Epidermal melanocyte (primary cell): ENCODE measurements at regions not wholly inside any gene's neighbourhood (a gene's known extent, or its start where the extent isn't known, plus 50 kb on each side); places are given as distances from the start of the nearest gene placed in this dataset.
"Not testable (repeated sequence)": the region's sequence is repeated elsewhere in the genome, so short reads cannot be mapped to it uniquely, and the experiment has no call there.

ENCODE experiments used
- DNase-seq: peaks from one replicate; pipeline ENCODE4 v3.0.0; 2011; ENCODE audit warnings: low spot score; ENCODE audit not compliant: insufficient read length

DNA sequence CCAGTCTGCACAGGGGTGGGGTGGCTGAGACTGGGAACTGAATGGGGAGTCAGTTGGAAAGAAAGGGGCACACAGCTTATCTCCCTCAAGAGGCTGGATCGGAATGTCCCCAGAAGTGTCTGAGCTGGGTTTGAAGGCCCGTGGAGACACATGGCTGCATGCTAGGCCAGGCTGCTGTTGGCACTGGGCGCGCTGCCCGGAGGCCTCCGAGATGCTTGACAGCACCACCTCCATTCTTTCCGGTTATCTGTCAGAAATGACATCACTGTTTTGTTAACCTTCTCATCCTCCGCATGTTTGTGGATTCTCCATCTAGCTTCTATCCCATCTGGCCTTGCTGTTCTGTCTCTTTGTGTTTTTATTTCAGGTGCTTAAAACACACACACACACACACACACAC is 85.5 kb downstream of the APIP start:
- no peak for DNase-seq

DNA sequence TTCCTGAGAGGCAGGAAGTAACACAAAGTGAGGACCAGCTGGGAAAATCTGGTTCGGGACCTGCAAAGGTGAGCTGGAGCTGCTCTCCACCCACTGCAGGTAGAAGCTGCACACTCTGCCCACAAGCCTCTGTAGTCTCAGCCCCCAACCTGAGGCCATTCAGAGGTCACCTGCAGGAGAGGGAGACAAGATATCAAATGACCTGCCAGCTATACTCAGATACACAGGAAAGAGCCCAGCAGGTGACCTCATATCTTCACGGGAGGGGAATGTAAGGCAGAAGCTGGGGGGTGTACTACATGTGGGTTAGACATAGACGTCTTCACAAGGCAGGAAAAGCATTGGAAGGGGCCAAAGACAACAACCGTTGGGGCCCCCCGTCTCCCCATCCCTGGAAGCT is 86.1 kb downstream of the APIP start:
- DNase-seq = no peak

DNA sequence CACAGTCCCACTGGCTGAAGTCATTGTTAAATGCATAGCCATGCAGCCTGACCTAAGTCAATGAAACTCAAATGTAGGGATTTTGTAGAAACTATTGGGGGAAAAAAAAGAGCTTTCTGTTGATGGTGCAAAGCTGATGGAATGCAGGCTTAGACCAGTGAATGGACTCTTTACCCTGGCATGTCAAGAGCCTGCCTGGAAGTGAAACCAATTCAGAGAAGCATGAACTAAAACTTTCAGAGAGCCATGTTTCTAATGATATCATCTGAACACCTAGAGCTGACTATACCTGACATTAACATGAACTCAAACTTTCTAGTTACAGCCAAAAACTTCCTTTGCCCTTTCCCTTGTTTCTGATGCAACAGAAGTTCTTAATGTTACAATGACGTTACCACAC is 89.0 kb downstream of the APIP start:
- no peak for DNase-seq

DNA sequence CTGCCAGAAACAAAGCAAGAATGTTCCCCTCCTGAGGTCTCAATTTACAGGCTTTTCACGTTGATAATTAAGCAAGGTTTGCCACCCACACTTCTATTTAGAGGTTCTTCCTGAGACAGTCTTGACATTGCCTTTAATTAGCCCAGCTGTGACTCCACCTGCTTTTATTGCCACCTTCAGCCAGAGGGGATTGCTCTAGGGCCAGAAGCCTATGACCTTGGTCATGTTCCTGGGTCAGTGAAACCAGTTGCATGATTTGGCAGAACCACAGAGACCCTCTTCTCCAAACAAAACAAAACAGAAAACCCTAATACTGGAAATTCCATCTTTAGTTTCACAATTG is 89.8 kb downstream of the APIP start:
- DNase-seq = no peak

DNA sequence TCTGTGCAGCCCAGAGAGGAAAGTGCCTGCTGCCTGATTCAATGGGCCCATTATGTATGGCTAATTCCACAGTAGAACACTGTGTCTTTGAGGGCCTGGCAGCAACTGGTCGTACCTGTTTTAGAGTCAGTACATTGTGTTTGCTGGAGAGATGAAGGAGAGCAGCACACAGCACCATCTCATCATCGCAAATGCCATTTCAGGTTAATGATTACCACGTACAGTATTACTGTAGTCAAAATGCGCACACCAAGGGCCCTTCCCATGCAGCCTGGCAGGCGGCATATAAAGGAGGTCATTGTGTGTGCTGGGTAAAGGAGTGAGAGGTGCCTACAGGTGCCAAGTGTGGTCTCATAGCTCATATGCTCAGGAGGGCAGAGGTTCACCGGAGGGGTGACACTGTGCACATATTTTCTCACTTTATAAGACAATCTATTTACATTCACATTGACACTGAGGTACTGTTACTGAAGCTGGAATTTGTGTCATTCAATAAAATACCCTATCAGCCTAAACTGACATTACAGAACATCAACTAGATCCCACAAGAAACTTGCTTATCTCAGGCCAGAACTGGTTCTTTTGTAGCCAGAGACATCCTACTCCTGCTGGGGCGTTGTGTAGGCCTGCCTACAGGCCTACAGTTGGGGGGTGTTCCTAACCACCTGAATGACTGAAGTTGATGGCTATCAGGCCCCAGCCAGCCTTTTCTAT is 90.4 kb downstream of the APIP start:
- DNase-seq = no peak

DNA sequence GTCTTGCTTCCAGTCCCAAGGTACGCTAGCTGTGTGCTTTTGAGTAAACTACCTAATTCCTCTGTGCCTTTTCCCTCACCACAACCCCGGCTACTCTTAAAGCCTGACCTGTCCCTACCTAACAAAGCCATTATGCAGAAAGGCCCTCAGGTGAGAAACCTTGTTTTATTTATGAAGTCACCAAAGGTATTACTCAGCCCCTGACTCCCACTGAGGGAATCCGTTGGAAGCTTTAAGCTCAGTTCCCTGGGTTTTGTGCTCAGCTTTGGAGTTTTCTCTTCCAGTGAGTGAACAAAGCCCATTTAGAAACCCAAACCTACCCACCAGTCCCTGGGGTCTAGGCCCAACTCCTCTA is 90.9 kb downstream of the APIP start:
- DNase-seq = no peak

DNA sequence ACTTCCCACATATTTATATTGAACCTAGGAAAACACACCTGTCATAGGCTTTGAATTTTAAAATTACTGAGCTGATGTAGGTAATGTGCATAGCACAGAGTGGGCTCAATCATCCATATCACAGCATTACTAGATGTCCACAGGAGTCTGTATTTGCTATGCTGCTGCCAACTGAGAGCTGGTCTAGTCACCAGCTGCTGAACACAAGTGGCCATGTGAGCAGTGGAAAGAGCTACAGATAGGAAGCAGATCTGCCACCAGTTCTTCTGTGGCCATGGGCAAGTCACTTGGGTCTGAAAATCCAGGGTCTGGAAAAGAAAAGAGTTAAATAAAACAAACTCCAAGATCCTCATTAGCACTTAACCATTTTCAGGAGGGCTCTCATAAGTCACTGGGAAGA is 91.8 kb downstream of the APIP start:
- no peak for DNase-seq

DNA sequence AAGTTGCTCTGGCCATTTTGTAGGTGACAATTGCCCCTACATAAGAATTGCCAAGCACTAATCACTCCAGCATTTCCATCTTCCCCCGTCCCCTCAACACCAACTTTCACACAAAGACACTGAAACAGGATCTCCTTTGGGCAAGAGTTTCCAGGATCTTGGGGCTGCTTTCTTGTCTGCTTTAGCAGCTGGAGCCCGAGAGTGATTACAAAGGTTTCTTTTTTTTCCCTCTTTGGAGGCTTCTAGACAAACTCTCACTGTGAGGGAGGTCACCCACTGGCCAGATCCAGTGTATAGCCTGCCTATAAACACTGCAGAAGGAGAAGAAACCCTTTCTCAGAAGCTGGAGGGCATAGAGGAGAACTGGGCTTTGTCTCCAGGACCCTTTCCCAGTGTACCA is 92.5 kb downstream of the APIP start:
- DNase-seq = peak; percentile 70

DNA sequence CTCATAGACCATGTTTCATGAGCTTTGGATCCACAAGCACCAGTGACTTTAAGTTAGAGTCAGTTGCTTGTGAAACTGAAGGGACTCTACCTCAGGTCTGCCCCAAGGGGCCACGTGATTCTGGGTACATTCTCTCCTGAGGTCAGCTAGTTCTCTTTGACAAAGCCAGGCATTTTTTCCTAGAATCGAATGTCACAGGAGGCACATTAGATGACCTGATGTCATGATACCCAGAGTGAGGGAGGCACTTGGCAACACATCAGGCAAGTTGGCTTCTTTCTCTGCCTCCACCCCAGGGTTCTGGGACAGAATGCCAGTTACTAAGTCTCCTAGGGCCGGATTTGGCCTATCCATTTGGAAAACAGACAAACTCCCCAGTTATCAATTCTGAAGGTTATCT is 93.0 kb downstream of the APIP start:
- no peak for DNase-seq

DNA sequence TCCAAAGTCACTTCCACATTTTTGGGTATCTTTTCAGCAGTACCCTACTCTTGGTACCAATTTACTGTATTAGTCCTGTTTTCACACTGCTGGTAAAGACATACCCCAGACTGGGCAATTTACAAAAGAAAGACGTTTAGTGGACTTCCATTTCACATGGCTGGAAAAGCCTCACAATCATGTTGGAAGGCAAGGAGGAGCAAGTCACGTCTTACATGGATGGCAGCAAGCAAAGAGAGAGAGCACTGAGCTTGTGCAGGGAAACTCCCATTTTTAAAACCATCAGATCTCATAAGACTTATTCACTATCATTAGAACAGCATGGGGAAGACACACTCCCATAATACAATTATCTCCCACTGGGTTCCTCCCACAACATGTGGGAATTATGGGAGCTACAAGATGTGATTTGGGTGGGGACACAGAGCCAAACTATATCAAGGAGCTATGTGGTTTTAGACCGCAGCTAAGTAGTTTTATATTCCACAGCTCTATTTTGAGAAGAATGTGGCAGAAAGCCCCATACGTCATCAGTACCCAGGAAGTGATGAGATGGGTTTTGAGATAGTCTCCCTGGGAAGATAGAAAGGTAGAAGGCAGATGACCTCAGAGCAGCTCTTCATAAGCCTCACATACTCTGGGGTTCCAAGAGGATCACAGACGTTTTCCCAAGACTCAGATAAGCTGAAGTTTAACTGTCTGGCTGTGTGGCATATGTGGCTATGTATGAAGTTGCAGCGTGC is 96.3 kb downstream of the APIP start:
- DNase-seq = no peak

DNA sequence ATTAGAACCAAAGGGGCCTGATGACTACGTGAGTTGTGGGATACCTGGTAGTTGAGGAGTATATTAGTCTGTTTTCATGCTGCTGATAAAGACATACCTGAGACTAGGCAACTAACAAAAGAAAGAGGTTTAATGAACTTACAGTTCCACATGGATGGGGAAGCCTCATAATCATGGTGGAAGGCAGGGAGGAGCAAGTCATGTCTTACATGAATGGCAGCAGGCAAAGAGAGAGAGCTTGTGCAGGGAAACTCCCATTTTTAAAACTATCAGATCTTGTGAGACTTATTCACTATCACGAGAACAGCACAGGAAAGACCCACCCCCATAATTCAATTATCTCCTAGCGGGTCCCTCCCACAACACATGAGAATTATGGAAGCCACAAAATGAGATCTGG is 98.4 kb downstream of the APIP start:
- DNase-seq = not testable (repeated sequence)

DNA sequence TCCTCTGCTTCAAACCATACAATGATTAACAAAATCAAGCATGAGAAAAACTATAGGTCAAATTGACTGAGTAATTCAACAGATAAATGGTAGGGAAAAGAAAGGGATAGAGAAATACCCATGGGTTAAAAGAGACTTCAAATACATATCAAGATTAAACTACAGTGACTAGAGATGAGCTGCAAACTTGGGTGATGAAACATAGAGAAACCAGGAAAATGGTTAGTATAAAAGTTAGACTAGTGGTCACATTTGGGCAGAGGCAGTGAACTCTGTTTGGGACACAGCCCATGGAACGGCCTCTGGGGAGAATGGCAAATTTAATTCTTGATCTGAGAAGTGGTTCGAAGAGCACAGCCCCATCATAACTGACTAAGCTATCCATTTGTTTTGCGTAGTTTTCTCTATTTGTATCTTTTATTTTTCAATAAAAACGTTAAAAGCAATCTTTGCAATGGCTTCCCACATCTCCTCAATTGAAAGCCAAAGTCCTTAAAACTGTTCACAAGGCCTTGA is 99.4 kb downstream of the APIP start:
- no peak for DNase-seq

DNA sequence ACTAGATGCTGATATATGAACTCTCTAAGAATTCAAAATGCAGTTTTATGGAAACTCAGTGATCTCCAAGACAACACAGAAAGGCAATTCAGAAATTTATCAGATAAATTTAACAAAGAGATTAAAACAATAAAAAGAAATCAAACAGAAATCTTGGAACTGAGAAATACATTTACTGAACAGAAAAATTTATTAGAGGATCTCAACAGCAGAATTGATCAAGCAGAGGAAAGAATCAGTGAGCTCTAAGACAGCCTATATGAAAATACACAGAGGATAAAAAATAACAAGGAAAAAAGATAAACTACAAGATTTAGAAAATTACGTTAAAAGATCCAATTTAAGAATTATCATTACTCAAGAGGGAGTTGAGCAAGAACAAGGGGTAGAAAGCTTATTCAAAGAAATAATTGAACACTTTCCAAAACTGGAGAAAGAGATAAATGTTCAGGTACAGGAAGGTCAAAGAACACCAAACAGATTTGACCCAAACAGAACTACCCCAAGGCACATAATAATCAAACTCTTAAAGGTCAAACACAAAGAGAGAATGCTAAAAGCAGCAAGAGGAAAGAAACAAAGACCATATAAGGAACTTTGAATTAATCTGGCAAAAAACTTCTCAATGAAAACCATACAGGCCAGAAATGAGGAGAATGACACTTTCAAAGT is 103.1 kb downstream of the APIP start:
- DNase-seq = no peak

DNA sequence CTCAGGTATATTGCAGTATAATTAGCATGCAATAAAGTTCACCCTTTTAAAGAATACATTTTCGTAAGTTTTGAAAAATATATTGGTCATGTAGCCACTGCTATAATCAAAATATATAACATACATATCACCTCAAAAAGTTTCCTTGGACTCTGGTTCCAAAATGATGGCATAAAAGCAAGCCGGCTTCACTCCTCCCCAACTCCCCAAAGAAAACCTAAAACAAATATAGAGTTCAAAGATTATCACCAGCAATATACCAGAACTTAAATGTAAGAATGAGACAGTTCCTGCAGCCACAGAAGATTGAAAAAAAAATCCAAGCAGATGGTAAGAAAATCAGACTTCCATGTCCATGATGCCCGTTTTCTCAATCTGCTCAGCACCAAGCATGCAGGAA is 104.3 kb downstream of the APIP start:
- DNase-seq = no peak

DNA sequence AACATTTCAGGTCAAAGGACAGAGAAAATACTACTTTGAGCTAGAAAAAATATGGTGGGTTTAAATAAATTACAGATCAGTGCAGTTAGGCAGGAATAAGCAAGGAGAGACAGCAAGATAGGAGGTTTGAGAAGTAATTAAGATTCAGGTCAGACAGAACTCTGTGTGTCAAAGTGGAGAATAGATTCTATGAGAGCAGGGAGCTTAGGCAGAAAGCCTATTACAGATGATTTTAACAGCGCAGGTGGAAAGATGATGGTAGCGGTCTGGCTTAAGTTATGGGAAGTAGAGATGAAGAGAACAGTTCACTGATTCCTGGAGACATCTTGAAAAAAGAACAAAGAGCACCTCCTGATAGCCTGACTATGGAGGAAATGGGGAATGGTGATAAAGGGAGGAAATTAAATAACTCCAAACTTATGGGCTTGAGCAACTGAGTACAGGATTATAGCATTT is 106.0 kb downstream of the APIP start:
- DNase-seq = no peak

DNA sequence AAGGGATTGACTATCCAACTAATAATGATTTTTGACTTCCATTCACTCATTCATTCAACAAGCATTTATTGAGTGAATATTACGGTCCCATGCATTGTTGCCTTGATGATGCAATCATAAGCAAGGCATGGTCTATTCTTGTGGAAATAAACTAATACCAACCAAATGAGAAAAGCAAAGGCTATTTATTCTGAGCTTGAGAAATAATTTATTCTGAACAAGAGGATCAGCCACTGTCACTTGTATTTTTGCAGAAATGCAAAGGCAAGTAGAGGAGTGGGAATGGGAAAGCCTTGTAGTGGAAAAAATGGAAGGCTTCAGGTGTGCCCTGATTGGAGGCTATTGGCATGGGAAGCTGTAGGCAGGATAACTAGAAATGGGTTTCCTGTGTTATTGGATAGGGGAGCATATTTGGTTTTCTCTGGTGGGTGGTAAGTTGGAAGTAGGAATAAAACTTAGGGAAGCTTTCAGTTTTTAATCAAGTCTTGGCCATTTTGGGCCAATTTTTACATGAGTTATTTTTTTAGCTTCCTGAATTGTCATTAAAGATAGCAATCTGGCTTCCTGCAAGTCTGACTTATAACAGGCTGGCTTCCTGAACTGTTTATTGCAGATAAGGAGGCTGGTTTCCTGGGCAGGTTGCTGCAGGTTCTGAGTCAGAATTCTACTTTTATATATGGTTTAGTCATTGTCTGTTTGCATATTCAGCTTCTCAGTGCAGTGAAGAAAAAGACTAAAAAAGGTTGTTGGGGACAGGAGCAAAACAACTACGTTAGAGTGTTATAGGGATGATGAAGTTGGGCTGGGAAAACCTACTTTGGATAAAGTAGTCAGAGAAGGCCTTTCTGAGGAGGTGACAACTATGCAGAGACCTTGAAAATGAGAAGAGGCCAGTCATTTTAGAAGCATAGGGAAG is 106.7 kb downstream of the APIP start:
- DNase-seq = no peak

DNA sequence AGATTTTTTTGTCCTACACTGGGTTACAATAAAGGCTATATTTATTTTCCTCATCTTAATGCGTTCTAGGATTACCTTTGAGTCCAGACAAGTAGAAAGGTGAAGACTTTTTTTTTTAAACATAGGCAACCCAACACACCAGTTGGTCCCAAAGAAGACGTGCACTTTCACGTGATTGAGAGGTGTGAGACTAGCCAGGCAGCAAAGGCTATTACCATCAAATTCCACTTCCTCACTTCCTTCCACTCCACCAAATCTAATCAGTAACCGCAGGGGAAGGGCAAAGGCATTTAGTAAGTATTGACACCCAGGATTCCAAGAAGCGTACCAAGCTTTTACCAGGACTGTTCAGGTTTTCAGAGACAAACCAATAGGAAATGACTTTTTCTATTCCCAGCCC is 109.3 kb downstream of the APIP start:
- DNase-seq = no peak

DNA sequence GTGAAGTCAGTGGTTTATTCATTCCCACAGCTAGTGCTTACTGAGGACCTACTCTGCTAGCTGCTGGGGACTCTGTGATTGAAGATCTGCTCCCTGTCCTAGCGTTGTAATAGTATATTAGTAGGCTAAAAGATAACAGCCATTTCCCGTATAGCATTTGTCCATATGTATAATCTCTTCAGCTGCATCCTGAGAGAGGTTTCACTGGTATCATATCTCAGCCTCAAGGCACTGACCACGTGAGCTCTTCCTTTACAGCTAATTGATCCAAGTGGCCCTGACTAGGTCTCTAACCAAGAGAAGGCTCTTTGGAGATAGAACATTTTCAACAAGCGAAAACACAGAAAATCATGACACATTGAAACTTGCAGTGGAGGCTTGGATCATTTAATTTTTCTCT is 110.2 kb downstream of the APIP start:
- no peak for DNase-seq

DNA sequence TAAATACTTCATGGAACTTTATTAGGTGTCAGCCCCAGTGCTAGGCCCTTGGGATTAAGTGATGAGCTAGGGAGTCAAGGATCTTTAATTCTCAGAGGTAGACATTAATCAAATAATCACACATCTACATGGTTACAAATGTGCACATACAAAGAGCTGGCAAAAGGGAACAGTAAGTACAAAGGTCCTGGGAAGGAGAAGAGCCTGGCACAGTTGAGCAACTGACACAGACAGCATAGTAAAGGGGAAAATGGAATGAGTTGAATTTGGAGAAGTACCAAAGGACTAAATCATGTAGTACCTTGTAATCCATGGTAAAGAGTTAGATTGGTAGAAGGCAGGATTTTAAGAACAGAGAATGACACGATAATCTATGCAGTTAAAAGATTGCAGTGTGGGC is 116.3 kb downstream of the APIP start:
- DNase-seq = no peak

DNA sequence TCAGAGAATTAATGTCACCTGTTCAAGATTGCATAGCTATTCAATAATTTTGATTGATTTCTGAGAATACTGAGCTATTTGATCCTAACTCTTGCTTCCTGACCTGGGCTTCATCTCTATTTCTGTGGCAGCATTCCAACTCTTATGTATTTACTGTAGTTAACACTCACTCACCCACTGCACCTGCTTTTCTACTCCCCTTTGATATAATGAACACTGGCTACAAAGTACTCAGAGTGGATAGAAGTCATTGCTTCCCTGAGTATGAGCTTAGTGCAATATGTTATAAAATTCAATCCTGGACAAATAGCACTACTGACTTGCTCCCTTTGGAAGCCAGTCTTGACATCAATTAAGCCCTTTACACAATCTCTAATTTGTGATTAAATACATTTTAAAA is 117.2 kb downstream of the APIP start:
- DNase-seq = no peak

DNA sequence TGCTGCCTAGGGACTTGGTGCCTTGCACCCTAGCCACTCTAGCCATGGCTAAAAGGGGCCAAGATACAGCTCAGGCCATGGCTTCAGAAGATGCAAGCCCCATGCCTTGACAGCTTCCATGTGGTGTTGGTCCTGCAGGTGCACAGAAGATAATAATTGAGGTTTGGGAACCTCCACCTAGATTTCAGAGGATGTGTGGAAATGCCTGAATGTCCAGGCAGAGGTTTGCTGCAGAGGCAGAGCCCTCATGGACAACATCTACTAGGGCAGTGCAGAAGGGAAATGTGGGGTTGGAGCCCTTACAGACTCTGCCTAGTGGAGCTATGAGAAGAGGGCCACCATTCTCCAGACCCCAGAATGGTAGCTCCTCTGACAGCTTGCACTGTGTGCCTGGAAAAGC is 118.7 kb downstream of the APIP start:
- DNase-seq = not testable (repeated sequence)

DNA sequence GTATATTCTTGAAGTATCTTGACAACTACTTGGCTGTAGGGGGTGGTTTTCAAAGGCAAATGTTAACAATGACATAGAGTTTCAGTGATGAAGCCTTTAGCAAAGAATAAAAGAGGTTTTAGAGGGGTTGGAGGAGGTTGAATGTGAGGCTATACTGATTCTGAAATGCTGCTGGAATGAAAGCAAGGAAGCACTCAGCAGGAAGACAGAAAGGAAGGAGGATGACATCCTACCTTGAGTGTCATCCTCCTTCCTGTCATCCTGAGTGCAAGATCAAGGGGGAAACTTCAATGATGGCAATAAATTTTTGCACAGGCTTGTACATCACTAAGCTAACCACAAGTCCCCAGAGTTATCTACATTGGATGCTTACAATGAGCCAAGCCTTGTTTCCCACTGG is 120.5 kb downstream of the APIP start:
- no peak for DNase-seq
